ENCODE measurements at regions not wholly inside any gene's neighbourhood (a gene's known extent, or its start where the extent isn't known, plus 50 kb on each side); places are given as distances from the start of the nearest gene placed in this dataset.
"Not testable (repeated sequence)": the region's sequence is repeated elsewhere in the genome, so short reads cannot be mapped to it uniquely, and the experiment has no call there.

DNA sequence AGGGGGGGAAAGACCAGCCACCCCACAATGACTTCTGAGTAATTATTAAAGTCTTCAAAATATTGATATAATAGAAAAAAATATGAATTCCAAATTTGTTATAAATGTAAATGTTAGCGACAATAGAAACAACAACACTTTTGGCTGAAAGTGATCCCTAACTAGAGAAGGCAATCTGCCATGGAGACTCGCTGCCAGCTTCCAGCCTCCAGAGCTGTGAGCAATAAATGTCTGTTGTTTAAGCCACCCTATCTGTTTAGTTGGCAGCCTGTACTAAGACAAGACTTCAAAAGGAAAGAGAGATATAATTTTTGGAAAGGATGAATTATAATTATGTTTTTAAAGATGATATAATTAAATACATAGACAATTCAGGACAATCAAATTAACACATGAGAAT, 130.8 kb upstream of the HSFY2 start:
- no peak for DNase-seq

DNA sequence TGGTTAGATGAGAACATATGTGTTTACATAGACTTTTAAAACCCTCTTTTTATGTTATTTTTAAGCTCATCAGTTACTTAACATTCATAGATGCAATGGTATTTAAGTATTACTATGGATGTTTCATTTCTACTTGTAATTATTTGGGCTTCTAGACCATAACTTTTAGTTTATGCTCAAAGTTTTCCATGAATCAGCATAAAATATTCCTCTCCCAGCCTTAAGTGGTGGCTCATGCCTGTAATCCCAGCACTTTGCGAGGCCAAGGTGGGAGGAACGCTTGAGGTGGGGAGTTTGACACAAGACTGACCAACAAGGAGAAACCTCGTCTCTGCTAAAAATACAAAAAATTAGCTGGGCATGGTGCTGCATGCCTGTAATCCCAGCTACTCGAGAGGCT, 118.5 kb upstream of the HSFY2 start:
- no peak for DNase-seq

DNA sequence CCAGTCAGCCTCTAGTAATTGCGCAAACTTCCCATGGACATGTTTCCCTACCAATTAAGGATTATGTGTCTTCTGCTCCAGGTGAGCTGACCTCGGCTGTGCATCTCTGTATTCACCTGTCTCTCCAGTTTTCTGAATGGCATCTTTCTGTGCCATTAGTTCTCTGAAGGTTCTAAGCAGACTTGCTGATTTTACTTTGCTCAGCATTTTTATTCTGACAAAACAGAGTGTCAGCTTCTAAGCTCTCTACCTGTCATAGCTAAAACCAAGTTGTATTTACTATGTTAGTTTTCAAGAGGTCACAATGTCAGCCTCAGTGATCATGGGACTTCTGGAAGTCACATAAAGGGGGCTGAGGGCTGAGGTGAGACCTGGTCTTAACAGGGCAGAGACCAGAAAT, 116.0 kb upstream of the HSFY2 start:
- no peak for DNase-seq

DNA sequence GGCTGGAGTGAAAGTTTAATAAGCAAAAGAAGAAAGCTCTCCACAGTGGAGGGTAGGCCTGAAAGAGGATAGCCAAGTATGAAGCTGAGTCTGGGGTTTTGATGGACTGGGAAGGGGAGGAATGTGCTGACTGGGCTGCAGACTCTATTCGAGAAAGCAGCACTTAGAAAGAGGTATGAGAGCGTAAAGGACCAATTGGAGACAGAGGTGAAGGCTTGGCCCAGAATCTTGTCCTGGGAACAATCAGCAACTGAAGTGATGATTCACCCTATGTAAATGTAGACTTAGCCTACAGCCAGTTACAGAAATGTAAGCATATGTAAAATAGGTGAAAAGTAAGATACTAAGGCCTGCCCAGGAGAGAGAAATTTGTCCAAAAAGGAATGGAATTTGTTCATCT, 111.2 kb upstream of the HSFY2 start:
- no peak for DNase-seq

DNA sequence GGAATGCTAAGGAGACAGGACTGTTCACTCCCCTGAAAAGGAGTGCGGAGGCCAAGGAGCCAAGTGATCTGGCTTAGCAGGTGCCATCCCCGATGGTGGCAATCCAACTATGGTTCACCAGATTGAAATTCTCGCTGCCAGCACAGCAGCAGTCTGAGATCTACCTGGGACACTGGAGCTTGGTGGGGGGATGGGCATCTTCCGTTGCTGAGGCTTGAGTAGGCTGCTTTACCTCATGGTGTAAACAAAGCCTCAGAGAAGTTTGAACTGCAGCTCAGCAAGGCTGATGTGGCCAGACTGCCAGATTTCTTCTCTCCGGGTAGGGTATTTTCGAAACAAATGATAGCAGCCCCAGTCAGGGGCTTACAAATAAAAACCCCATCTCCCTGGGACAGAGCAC, 95.6 kb upstream of the HSFY2 start:
- not testable (repeated sequence) for DNase-seq

DNA sequence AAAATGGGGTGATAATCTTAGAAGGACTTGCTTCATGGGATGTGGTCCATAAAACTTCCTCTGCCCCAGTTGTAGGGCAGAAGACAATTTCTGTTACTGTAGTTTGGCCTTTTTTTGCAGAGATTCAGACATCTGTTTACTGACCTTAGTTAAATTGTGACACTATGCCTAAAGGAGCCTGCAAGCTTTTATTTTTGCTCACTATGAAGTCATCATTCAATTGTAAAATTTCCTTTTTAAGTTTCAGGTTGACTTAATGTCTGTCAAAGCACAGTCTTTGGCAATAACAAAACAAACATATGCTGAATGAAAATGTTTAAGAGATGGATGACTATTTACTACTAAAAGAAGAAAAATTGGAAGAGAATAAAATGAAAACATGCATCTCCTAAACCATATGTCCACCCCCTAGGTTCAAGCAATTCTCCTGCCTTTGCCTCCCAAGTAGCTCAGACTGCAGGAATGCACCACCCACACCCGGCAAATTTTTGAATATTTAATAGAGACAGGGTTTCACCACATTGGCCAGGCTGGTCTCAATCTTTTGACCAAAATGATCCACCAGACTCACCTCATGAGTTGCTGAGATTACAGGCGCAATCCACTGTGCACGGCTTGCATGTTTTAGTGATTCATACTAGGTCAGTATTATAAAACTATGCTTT, 93.5 kb upstream of the HSFY2 start:
- DNase-seq = not testable (repeated sequence)

DNA sequence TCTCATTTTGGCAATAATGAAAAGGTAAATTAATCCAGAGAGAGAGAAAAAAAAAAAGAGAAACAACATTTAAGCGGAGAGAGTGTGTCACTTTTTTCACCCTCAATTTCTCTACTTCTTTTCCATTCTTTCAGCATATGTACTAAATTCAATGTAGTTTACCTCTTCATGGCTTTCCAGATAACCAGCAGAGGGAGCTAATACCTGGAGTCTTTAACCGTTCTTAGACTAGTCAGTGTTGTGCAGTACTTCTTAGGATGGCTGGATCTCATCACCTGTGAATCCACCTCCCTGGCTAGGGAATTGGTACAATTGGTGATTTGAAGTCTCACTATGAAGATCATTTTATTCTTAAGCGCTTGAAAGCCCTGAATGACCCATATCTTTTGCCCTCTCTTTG, 87.3 kb upstream of the HSFY2 start:
- not testable (repeated sequence) for DNase-seq

DNA sequence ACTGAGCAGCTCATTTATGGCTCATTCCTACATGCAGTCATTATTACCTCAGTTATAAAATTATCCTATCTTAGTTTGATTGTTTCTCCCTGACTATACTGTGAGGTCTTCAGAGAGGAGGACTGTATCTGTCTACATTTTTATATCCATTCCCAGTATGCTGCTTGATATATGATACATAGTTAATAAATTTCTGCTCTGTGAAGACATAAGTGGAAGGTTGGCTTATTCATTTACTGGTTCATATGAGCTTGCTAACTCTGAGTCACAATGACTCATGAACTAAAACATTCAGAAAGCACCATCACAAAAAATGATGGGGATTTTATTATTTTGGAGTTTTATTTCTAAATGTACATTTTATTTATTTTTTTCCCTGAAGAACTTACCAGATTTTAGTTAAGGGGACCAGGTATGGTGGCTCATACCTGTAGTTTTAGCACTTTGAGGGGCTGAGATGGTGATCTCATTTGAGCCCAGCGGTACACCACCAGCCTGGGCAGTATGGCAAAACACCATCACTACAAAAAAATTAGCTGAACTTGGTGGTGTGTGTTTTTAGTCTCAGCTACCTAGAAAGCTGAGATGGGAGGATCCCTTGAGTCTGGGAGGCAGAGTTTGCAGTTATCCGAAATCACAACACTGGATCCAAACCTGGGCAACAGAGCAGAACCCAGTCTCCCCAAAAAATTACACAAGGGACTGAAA, 85.1 kb upstream of the HSFY2 start:
- DNase-seq = not testable (repeated sequence)

DNA sequence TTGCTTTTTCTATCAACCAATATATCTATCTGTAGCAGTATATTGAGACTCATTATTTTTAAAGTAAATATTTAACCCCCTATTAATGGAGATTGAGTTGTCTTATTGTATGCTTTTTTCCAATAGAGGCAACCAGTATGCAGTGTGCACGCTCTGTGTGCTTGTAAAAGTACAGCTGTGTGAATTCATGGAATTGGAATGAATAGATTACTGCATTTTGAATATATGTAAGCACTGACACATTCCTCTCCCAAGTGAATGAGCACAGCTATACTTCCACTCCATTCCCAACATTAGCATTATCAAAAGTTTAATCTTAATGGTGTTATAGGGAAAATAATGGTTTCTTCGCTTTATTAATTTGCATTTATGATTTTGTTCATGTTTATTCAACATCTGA, 81.6 kb upstream of the HSFY2 start:
- not testable (repeated sequence) for DNase-seq

DNA sequence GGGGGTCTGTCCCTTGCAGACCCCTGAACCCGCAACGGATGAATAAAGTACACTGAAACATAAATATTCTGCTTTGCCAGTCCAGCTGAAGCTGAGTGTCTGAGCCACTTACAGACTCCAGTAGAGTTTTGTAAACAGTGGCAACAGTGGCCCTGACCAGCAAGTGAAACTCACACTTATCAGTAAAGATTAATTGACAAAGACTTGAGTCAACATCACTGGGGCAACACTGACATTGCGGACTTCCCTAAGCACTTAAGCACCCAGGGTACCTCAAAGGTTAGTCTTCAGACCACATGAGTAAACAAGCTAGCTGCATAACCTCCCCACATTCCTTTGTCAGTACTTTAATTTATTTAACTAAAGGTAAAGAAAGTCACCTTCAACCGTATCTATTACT, 79.8 kb upstream of the HSFY2 start:
- DNase-seq = not testable (repeated sequence)

DNA sequence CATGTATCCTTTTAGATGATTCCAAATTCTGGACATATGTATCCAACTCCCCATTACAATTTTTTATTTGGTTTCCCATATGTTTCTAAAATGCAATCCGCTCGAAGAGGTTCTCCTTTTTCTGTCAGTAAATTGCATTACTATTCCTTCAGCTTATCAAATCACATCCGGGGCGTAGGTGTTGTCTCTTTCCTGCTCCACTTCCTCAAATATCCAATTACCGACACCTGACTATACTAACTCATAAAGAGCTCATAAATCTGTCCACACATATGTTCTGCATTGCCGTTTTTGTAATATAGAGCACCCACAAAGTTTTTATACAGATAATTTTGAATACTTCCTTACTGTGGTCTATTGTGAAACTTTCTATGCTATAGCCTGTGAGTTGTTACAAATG, 63.1 kb upstream of the HSFY2 start:
- DNase-seq = not testable (repeated sequence)

Data from kidney glomerular epithelial cell (primary cell).